ENCODE measurements at regions not wholly inside any gene's neighbourhood (a gene's known extent, or its start where the extent isn't known, plus 50 kb on each side); places are given as distances from the start of the nearest gene placed in this dataset.

GRCh38 chr4:107187091-107187490 lies 151.0 kb upstream of the DKK2 start:
- no peak overlapping the region for H3K4me3 ChIP-seq
- no peaks in the 10 kb centered on the region for H3K4me1 ChIP-seq
- 61 to 64% methylated on average over 2 of the region's 2 CpGs for WGBS, 2 donors
- no peaks in the 10 kb centered on the region for H3K27me3 ChIP-seq
- H3K9me3 ChIP-seq: no peaks in the 10 kb centered on the region
- no peaks in the 10 kb centered on the region for H3K36me3 ChIP-seq
- TF ChIP-seq CTCF (IDR thresholded peaks at IDR 0.05) (no peak), POLR2A (IDR thresholded peaks at IDR 0.05) (no peak), EP300 (IDR thresholded peaks at IDR 0.05) (no peak)
- no peak for DNase-seq (ENCODE audit: low spot score in 2 of 2)
- no peak overlapping the region for H3K27ac ChIP-seq

- H3K27me3 ChIP-seq: no peaks in the 10 kb centered on the region
- no peak for DNase-seq (ENCODE audit: low spot score in 2 of 2)
- H3K4me1 ChIP-seq: no peaks in the 10 kb centered on the region
- H3K27ac ChIP-seq: no peak overlapping the region
- no peaks in the 10 kb centered on the region for H3K36me3 ChIP-seq
- H3K9me3 ChIP-seq: no peaks in the 10 kb centered on the region
- TF ChIP-seq EP300 (IDR thresholded peaks at IDR 0.05): no peak
- peak; percentile 57 to 72 (median 64) for TF ChIP-seq CTCF (IDR thresholded peaks at IDR 0.05)
- WGBS, 2 donors: 1 to 4% methylated on average over 3 of the region's 3 CpGs
- no peak overlapping the region for H3K4me3 ChIP-seq
These were observed 147.2 kb upstream of the DKK2 start for GRCh38 chr4:107183155-107183774.

- no peaks in the 10 kb centered on the region for H3K4me1 ChIP-seq
- DNase-seq (ENCODE audit: low spot score in 2 of 2): no peak
- H3K36me3 ChIP-seq: no peaks in the 10 kb centered on the region
- H3K9me3 ChIP-seq: no peaks in the 10 kb centered on the region
- no peaks in the 10 kb centered on the region for H3K27me3 ChIP-seq
- TF ChIP-seq CTCF (IDR thresholded peaks at IDR 0.05): no peak
- TF ChIP-seq EP300 (IDR thresholded peaks at IDR 0.05): no peak
- TF ChIP-seq POLR2A (IDR thresholded peaks at IDR 0.05): no peak
- H3K27ac ChIP-seq: no peak overlapping the region
- H3K4me3 ChIP-seq: no peak overlapping the region
- WGBS, 2 donors: 92 to 96% methylated on average over 3 of the region's 3 CpGs
These were observed 146.2 kb upstream of the DKK2 start for GRCh38 chr4:107182347-107182746.

GRCh38 chr4:107166873-107167450 lies 130.8 kb upstream of the DKK2 start:
- no peak overlapping the region for H3K4me3 ChIP-seq
- no peak overlapping the region for H3K27ac ChIP-seq
- no peaks in the 10 kb centered on the region for H3K4me1 ChIP-seq
- no peaks in the 10 kb centered on the region for H3K36me3 ChIP-seq
- no peaks in the 10 kb centered on the region for H3K27me3 ChIP-seq
- no peak for DNase-seq (ENCODE audit: low spot score in 2 of 2)
- peaks cover 0 to 18% (median 0%) of the 10 kb centered on the region in 4 donors for H3K9me3 ChIP-seq
- TF ChIP-seq POLR2A (IDR thresholded peaks at IDR 0.05): no peak
- no peak for TF ChIP-seq EP300 (IDR thresholded peaks at IDR 0.05)
- no peak for TF ChIP-seq CTCF (IDR thresholded peaks at IDR 0.05)
- WGBS, 2 donors: 89 to 90% methylated on average over 1 of the region's 1 CpG

GRCh38 chr4:107166181-107166580 lies 130.1 kb upstream of the DKK2 start:
- Histone ChIP-seq H3K27me3 (no peaks in the 10 kb centered on the region), H3K9me3 (peaks cover 0 to 18% (median 0%) of the 10 kb centered on the region in 4 donors), H3K27ac (no peak overlapping the region), H3K4me1 (no peaks in the 10 kb centered on the region), H3K4me3 (no peak overlapping the region), H3K36me3 (no peaks in the 10 kb centered on the region)
- TF ChIP-seq POLR2A (IDR thresholded peaks at IDR 0.05): no peak
- DNase-seq (ENCODE audit: low spot score in 2 of 2): no peak
